Mesenchymal stem cell (in vitro differentiated cells and primary cell): ENCODE measurements at regions not wholly inside any gene's neighbourhood (a gene's known extent, or its start where the extent isn't known, plus 50 kb on each side); places are given as distances from the start of the nearest gene placed in this dataset.

Source experiments
- DNase-seq: peaks from one replicate; pipeline ENCODE4 v3.0.0-alpha.2; 2013
- H2AFZ ChIP-seq: one replicate; pipeline ENCODE4 v1.6.1; 2013; ENCODE audit warnings: low read depth, mild to moderate bottlenecking, control low read depth, inconsistent platforms, low read length, moderate library complexity
- H2AK5ac ChIP-seq: 2 replicates; pipeline ENCODE4 v1.6.1; 2013; ENCODE audit warnings: low read length, moderate library complexity, mild to moderate bottlenecking, inconsistent platforms; ENCODE audit not compliant: severe bottlenecking
- H2BK120ac ChIP-seq: one replicate; pipeline ENCODE4 v1.6.1; 2013; ENCODE audit warnings: low read depth, mild to moderate bottlenecking, inconsistent platforms, low read length, moderate library complexity
- H2BK12ac ChIP-seq, 2 experiments: one replicate each; pipeline ENCODE4 v1.6.1; 2013; ENCODE audit warnings: inconsistent platforms in 2 of 2, low read length in 2 of 2, mild to moderate bottlenecking in 2 of 2, moderate library complexity in 2 of 2, control low read depth in 1 of 2
- H2BK15ac ChIP-seq: one replicate; pipeline ENCODE4 v1.6.1; 2013; ENCODE audit warnings: mild to moderate bottlenecking, low read depth, inconsistent platforms; ENCODE audit not compliant: poor library complexity, severe bottlenecking
- H2BK5ac ChIP-seq: 2 replicates; pipeline ENCODE4 v1.6.1; 2013; ENCODE audit warnings: low read depth, mild to moderate bottlenecking, low read length, control low read depth, inconsistent platforms; ENCODE audit not compliant: poor library complexity, severe bottlenecking
- H3K14ac ChIP-seq, 2 experiments: one replicate each; pipeline ENCODE4 v1.6.1; 2013; ENCODE audit warnings: inconsistent platforms in 2 of 2, low read length in 2 of 2, control low read depth in 1 of 2, mild to moderate bottlenecking in 1 of 2, moderate library complexity in 1 of 2
- H3K18ac ChIP-seq, 2 experiments: one replicate each; pipeline ENCODE4 v1.6.1; 2013; ENCODE audit warnings: inconsistent platforms in 2 of 2, low read length in 2 of 2, control low read depth in 1 of 2, low read depth in 1 of 2, mild to moderate bottlenecking in 1 of 2
- H3K23ac ChIP-seq, 2 experiments: one replicate each; pipeline ENCODE4 v1.6.1; 2013; ENCODE audit warnings: inconsistent platforms in 2 of 2, low read length in 2 of 2, mild to moderate bottlenecking in 2 of 2, moderate library complexity in 2 of 2, control low read depth in 1 of 2
- H3K27ac ChIP-seq: 2 replicates; pipeline ENCODE4 v1.5.1; 2013; ENCODE audit warnings: mild to moderate bottlenecking, moderate library complexity, low read length, control low read depth, inconsistent platforms; ENCODE audit not compliant: poor library complexity, severe bottlenecking
- H3K27me3 ChIP-seq, 2 experiments: 2 replicates each; pipeline versions ENCODE4 v1.6.1 to v1.7.0; 2013; ENCODE audit warnings: low read length in 2 of 2, mild to moderate bottlenecking in 2 of 2, moderate library complexity in 2 of 2, control low read depth in 1 of 2, inconsistent platforms in 1 of 2; ENCODE audit not compliant: control insufficient read depth in 1 of 2, insufficient read depth in 1 of 2
- H3K36me3 ChIP-seq, 2 experiments: 2 replicates each; pipeline versions ENCODE4 v1.6.1 to v1.7.0; 2013; ENCODE audit warnings: low read length in 2 of 2, control low read depth in 1 of 2, inconsistent platforms in 1 of 2, low read depth in 1 of 2, mild to moderate bottlenecking in 1 of 2; ENCODE audit not compliant: insufficient read depth in 2 of 2, control insufficient read depth in 1 of 2
- H3K4ac ChIP-seq, 2 experiments: one replicate each; pipeline ENCODE4 v1.6.1; 2013; ENCODE audit warnings: inconsistent platforms in 2 of 2, low read length in 2 of 2, mild to moderate bottlenecking in 2 of 2, moderate library complexity in 2 of 2, control low read depth in 1 of 2, low read depth in 1 of 2
- H3K4me1 ChIP-seq: 2 replicates; pipeline ENCODE4 v1.6.1; 2013; ENCODE audit warnings: low read depth, low read length, control low read depth; ENCODE audit not compliant: control insufficient read depth, insufficient read depth
- H3K4me2 ChIP-seq: 2 replicates; pipeline ENCODE4 v1.6.1; 2013; ENCODE audit warnings: low read length, mild to moderate bottlenecking, inconsistent platforms; ENCODE audit not compliant: poor library complexity, severe bottlenecking
- H3K4me3 ChIP-seq, 2 experiments: 2 replicates each; pipeline versions ENCODE4 v1.5.1 to v1.7.0; 2013; ENCODE audit warnings: low read length in 2 of 2, mild to moderate bottlenecking in 2 of 2, control low read depth in 1 of 2, low read depth in 1 of 2; ENCODE audit not compliant: insufficient read depth in 1 of 2
- H3K79me1 ChIP-seq: replicated peaks from 2 replicates; pipeline ENCODE4 v1.6.1; 2013; ENCODE audit warnings: mild to moderate bottlenecking, control low read depth, low read length, inconsistent platforms; ENCODE audit not compliant: poor library complexity, severe bottlenecking
- H3K9ac ChIP-seq: 2 replicates; pipeline ENCODE4 v1.7.0; 2013; ENCODE audit warnings: mild to moderate bottlenecking, low read length, moderate library complexity
- H3K9me3 ChIP-seq: 2 replicates; pipeline ENCODE4 v1.7.0; 2013; ENCODE audit warnings: mild to moderate bottlenecking, low read length; ENCODE audit not compliant: control insufficient read depth
- H4K8ac ChIP-seq: one replicate; pipeline ENCODE4 v1.6.1; 2013; ENCODE audit warnings: inconsistent platforms, mild to moderate bottlenecking, low read length, moderate library complexity
- H4K91ac ChIP-seq: one replicate; pipeline ENCODE4 v1.6.1; 2013; ENCODE audit warnings: mild to moderate bottlenecking, low read length, inconsistent platforms
- WGBS: methylation state at CpG from one replicate; pipeline ENCODE4 v1.1.7; 2013; ENCODE audit warnings: mixed read lengths; 5-methylcytosine and 5-hydroxymethylcytosine counted together

DNA sequence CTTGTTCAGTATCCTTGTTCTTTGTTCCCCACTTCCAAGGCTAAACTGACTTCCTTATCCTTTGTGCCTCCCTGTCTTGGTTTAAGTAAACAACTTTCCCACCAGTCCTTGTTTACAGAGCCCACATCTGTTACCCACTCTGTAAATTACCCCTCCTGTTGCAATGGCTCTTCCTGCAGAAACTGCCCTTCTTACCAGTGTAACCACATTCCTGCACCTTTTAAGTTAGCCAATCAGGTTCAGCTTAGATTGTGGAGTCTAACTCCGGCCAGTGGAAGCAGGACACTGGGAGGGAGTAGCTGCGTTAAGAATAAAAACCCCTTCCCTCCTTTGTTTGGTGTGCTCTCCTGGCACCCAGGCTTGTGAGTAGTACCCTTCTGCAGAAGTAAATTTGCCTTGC lies 360.9 kb downstream of the PRDM5 start:
- H3K27me3 ChIP-seq, result no peaks in the 10 kb centered on the region
- H4K91ac ChIP-seq, result no peak overlapping the region
- no peak overlapping the region for H3K14ac ChIP-seq
- no peaks in the 10 kb centered on the region for H3K4me1 ChIP-seq
- H3K27ac ChIP-seq, result no peak overlapping the region
- no peak for DNase-seq
- H2BK120ac ChIP-seq, result no peak overlapping the region
- H2AFZ ChIP-seq, result no peak overlapping the region
- H3K9me3 ChIP-seq, result peaks cover 25% of the 10 kb centered on the region
- H3K4me3 ChIP-seq, result no peak overlapping the region
- H3K23ac ChIP-seq, result no peak overlapping the region
- H2BK5ac ChIP-seq, result no peak overlapping the region
- no peaks in the 10 kb centered on the region for H3K79me1 ChIP-seq
- no peak overlapping the region for H4K8ac ChIP-seq
- no peak overlapping the region for H3K9ac ChIP-seq
- H3K4me2 ChIP-seq, result no peak overlapping the region
- WGBS, result 94% methylated on average over 2 of the region's 2 CpGs
- H2BK12ac ChIP-seq, result no peak overlapping the region
- no peak overlapping the region for H3K18ac ChIP-seq
- H2BK15ac ChIP-seq, result no peak overlapping the region
- H3K4ac ChIP-seq, result no peak overlapping the region
- H3K36me3 ChIP-seq, result no peaks in the 10 kb centered on the region
- no peak overlapping the region for H2AK5ac ChIP-seq

DNA sequence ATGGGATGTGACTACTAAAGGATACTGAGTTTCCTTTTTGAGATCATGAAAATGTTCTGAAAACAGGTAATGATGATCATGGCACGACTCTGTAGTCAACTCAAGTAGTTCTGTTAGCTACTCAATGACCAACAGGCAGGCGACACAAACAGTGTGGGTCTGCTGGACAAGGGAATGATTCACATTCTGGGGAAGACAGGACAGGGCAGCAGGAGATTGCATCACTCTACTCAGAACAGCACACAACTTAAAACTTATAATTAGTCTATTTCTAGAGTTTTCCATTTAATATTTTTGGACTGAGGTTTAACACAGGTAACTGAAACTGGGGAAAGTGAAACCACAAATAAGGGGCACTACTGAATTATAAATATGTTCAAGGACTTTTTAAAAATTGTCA lies 365.2 kb downstream of the PRDM5 start:
- H2AK5ac ChIP-seq, result no peak overlapping the region
- no peaks in the 10 kb centered on the region for H3K36me3 ChIP-seq
- H3K14ac ChIP-seq, result no peak overlapping the region
- H2BK5ac ChIP-seq, result no peak overlapping the region
- no peaks in the 10 kb centered on the region for H3K27me3 ChIP-seq
- H3K9ac ChIP-seq, result no peak overlapping the region
- DNase-seq, result peak; percentile 43
- H2BK120ac ChIP-seq, result no peak overlapping the region
- no peak overlapping the region for H4K91ac ChIP-seq
- no peak overlapping the region for H2AFZ ChIP-seq
- H3K4me1 ChIP-seq, result no peaks in the 10 kb centered on the region
- H3K4me2 ChIP-seq, result no peak overlapping the region
- peaks cover 15% of the 10 kb centered on the region for H3K9me3 ChIP-seq
- H3K23ac ChIP-seq, result no peak overlapping the region
- no peak overlapping the region for H3K18ac ChIP-seq
- H3K4me3 ChIP-seq, result no peak overlapping the region
- H4K8ac ChIP-seq, result no peak overlapping the region
- no peak overlapping the region for H2BK12ac ChIP-seq
- H2BK15ac ChIP-seq, result no peak overlapping the region
- no peak overlapping the region for H3K4ac ChIP-seq
- H3K27ac ChIP-seq, result no peak overlapping the region
- 77% methylated on average over 2 of the region's 2 CpGs for WGBS
- H3K79me1 ChIP-seq, result no peaks in the 10 kb centered on the region

DNA sequence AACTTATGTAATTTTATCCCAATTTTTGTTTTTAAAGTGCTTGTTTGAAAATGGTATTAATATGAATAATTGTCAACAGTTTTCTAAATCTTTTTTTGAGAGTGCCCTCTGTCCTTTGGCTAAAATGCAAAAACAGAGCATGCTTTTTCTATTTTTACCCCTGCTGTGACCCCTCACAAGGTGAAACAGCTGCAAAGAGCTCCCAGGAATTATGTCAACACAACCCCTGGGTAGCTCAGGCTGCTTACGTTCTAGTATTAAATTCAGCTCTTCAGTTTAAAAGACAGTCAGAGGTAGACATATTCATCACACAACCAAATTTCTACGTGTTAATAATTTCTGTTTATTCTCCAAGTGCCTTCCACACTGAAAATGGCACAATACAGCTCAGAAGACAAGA lies 367.5 kb downstream of the PRDM5 start:
- no peak overlapping the region for H3K18ac ChIP-seq
- no peak overlapping the region for H3K14ac ChIP-seq
- H3K9me3 ChIP-seq, result no peaks in the 10 kb centered on the region
- H3K4me2 ChIP-seq, result no peak overlapping the region
- H4K91ac ChIP-seq, result no peak overlapping the region
- H3K36me3 ChIP-seq, result no peaks in the 10 kb centered on the region
- DNase-seq, result no peak
- no peaks in the 10 kb centered on the region for H3K79me1 ChIP-seq
- no peak overlapping the region for H3K27ac ChIP-seq
- H4K8ac ChIP-seq, result no peak overlapping the region
- H2AK5ac ChIP-seq, result no peak overlapping the region
- no peaks in the 10 kb centered on the region for H3K4me1 ChIP-seq
- H2AFZ ChIP-seq, result no peak overlapping the region
- H3K4me3 ChIP-seq, result no peak overlapping the region
- 79% methylated on average over 1 of the region's 2 CpGs for WGBS
- H2BK120ac ChIP-seq, result no peak overlapping the region
- no peak overlapping the region for H2BK5ac ChIP-seq
- no peaks in the 10 kb centered on the region for H3K27me3 ChIP-seq
- H3K23ac ChIP-seq, result no peak overlapping the region
- no peak overlapping the region for H2BK15ac ChIP-seq
- no peak overlapping the region for H3K9ac ChIP-seq
- H3K4ac ChIP-seq, result no peak overlapping the region
- no peak overlapping the region for H2BK12ac ChIP-seq

DNA sequence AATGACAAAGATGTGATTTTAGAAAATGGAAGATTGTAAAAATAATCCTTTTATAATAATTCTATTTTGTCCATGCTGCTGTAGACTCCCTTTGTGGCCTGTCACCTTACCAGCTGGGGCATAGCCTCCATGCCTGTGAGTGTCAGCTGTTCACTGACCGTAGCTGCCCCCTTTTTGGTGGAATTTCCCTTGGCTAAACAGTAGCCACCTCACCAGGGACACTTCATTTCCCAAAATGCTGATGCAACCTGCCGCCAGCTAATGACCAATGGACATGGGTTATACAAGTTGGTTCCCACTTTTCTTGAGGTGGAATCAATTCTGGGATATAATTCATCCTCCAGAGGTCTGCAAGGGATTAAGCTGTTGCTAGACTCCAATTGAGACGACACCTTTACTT lies 368.4 kb downstream of the PRDM5 start:
- DNase-seq, result no peak
- Histone ChIP-seq H4K8ac (no peak overlapping the region), H3K4me1 (no peaks in the 10 kb centered on the region), H4K91ac (no peak overlapping the region), H2BK120ac (no peak overlapping the region), H2BK15ac (no peak overlapping the region), H3K79me1 (no peaks in the 10 kb centered on the region), H2AK5ac (no peak overlapping the region), H3K9ac (no peak overlapping the region), H3K36me3 (no peaks in the 10 kb centered on the region), H3K9me3 (no peaks in the 10 kb centered on the region), H3K27me3 (no peaks in the 10 kb centered on the region), H3K27ac (no peak overlapping the region), H3K18ac (no peak overlapping the region), H3K23ac (no peak overlapping the region), H3K14ac (no peak overlapping the region), H2BK12ac (no peak overlapping the region), H3K4me3 (no peak overlapping the region), H3K4ac (no peak overlapping the region), H2BK5ac (no peak overlapping the region), H2AFZ (no peak overlapping the region), H3K4me2 (no peak overlapping the region)
- 80% methylated on average over 3 of the region's 3 CpGs for WGBS
